DND-41 (cell line): ENCODE measurements at regions not wholly inside any gene's neighbourhood (a gene's known extent, or its start where the extent isn't known, plus 50 kb on each side); places are given as distances from the start of the nearest gene placed in this dataset.

Source experiments
- CTCF ChIP-seq: IDR thresholded peaks from 2 replicates; pipeline ENCODE4 v1.5.1; 2012; ENCODE audit warnings: borderline replicate concordance, low read length, moderate library complexity, mild to moderate bottlenecking; ENCODE audit not compliant: poor library complexity, severe bottlenecking; ENCODE audit errors: extremely low read depth
- EZH2 ChIP-seq: IDR thresholded peaks from 3 replicates; pipeline ENCODE4 v1.6.1; 2012; ENCODE audit warnings: borderline replicate concordance, low read depth, mild to moderate bottlenecking, moderate library complexity, low read length, inconsistent platforms; ENCODE audit not compliant: severe bottlenecking

GRCh38 chr18:41655074-41655473 is 300.0 kb upstream of the PIK3C3 start:
- TF ChIP-seq CTCF, result no peak
- TF ChIP-seq EZH2, result no peak
